SK-N-SH (cell line): ENCODE measurements at regions not wholly inside any gene's neighbourhood (a gene's known extent, or its start where the extent isn't known, plus 50 kb on each side); places are given as distances from the start of the nearest gene placed in this dataset.

ENCODE experiments used
- CTCF ChIA-PET: fragments of 300-600, 350-600 bp; formaldehyde crosslinking; extraction: SDS; loops from one replicate; lab custom pipeline; 2021; lab: Yijun Ruan, JAX
- POLR2A ChIA-PET: fragments of 350-600 bp; sonication (Branson Sonifier 250); formaldehyde crosslinking; extraction: SDS; loops from one replicate; lab custom pipeline; 2020; ENCODE audit warnings: antibody characterized with exemption, inconsistent platforms; lab: Yijun Ruan, JAX
- DNase-seq: peaks from one replicate; pipeline ENCODE4 v3.0.0; 2012
- H2AFZ ChIP-seq: fragments of 200-600 bp; sonication (generic); 2 replicates; pipeline ENCODE4 v1.8.1; 2016; ENCODE audit warnings: antibody characterized with exemption, mild to moderate bottlenecking, low read depth
- H3F3A ChIP-seq: fragments of 200-600 bp; sonication (generic); replicated peaks from 2 replicates; pipeline ENCODE3; 2016; ENCODE audit warnings: antibody characterized with exemption, mild to moderate bottlenecking; ENCODE audit not compliant: insufficient read depth
- H3K27ac ChIP-seq, 2 experiments: fragments of 200-500 bp in 1 of 2; fragments of 200-600 bp in 1 of 2; sonication (Bioruptor generic) in 1 of 2; sonication (generic), shearing (Covaris generic) in 1 of 2; 2 replicates each; pipeline versions ENCODE4 v1.5.1 to v1.6.1; 2014 to 2016; ENCODE audit warnings: low read depth in 2 of 2, inconsistent platforms in 1 of 2, low read length in 1 of 2, mild to moderate bottlenecking in 1 of 2, mixed read lengths in 1 of 2
- H3K27me3 ChIP-seq: fragments of 200-600 bp; sonication (generic), shearing (Covaris generic); 2 replicates; pipeline ENCODE4 v1.6.1; 2016; ENCODE audit warnings: mixed run types; ENCODE audit not compliant: insufficient read depth
- H3K36me3 ChIP-seq, 2 experiments: fragments of 200-500 bp in 1 of 2; fragments of 200-600 bp in 1 of 2; sonication (Bioruptor generic) in 1 of 2; sonication (generic) in 1 of 2; replicated peaks in 1 of 2; 2 replicates each; pipeline versions ENCODE3 to v1.5.1; 2014 to 2016; ENCODE audit warnings: low read length in 1 of 2, mild to moderate bottlenecking in 1 of 2; ENCODE audit not compliant: insufficient read depth in 2 of 2, control insufficient read depth in 1 of 2
- H3K4me1 ChIP-seq, 2 experiments: fragments of 200-500 bp in 1 of 2; fragments of 200-600 bp in 1 of 2; sonication (Bioruptor generic) in 1 of 2; sonication (generic), shearing (Covaris generic) in 1 of 2; 2 replicates each; pipeline versions ENCODE4 v1.5.1 to v1.6.1; 2014 to 2016; ENCODE audit warnings: low read depth in 1 of 2, low read length in 1 of 2, mixed run types in 1 of 2; ENCODE audit not compliant: insufficient read depth in 2 of 2, control insufficient read depth in 1 of 2
- H3K4me2 ChIP-seq: fragments of 200-600 bp; sonication (generic), shearing (Covaris generic); 2 replicates; pipeline ENCODE4 v1.6.1; 2017; ENCODE audit warnings: mixed run types
- H3K4me3 ChIP-seq, 2 experiments: fragments of 200-500 bp in 1 of 2; fragments of 200-600 bp in 1 of 2; sonication (Bioruptor generic) in 1 of 2; sonication (generic), shearing (Covaris generic) in 1 of 2; 2 replicates each; pipeline versions ENCODE4 v1.5.1 to v1.8.1; 2014 to 2016; ENCODE audit warnings: low read depth in 2 of 2, inconsistent platforms in 1 of 2, low read length in 1 of 2, mild to moderate bottlenecking in 1 of 2, mixed read lengths in 1 of 2, moderate library complexity in 1 of 2
- H3K79me2 ChIP-seq: fragments of 200-600 bp; sonication (generic); 2 replicates; pipeline ENCODE4 v1.8.1; 2017; ENCODE audit warnings: mild to moderate bottlenecking; ENCODE audit not compliant: insufficient read depth
- H3K9ac ChIP-seq: fragments of 200-600 bp; sonication (generic); 2 replicates; pipeline ENCODE4 v1.6.1; 2017; ENCODE audit warnings: mixed run types
- H3K9me2 ChIP-seq: fragments of 200-600 bp; sonication (generic); 2 replicates; pipeline ENCODE4 v1.6.1; 2017; ENCODE audit warnings: mixed run types
- H3K9me3 ChIP-seq: fragments of 200-600 bp; sonication (generic); 2 replicates; pipeline ENCODE4 v1.6.1; 2017; ENCODE audit warnings: mixed run types, mild to moderate bottlenecking, moderate library complexity
- H4K20me1 ChIP-seq: fragments of 200-600 bp; sonication (generic); 2 replicates; pipeline ENCODE4 v1.6.1; 2017; ENCODE audit warnings: mild to moderate bottlenecking, mixed run types; ENCODE audit not compliant: insufficient read depth
- ELF1 ChIP-seq: IDR thresholded peaks from 2 replicates; pipeline ENCODE4 v1.4.0; 2012
- EP300 ChIP-seq, 2 experiments: IDR thresholded peaks; 2 replicates each; pipeline versions ENCODE4 v1.4.0 to v1.6.1; 2012; ENCODE audit warnings: borderline replicate concordance in 1 of 2, low read depth in 1 of 2, low read length in 1 of 2
- EZH2phosphoT487 ChIP-seq: fragments of 200-600 bp; sonication (generic); IDR thresholded peaks from 2 replicates; pipeline ENCODE4 v1.6.1; 2017; ENCODE audit warnings: low read depth, mixed run types, mild to moderate bottlenecking, antibody characterized with exemption, moderate library complexity, borderline replicate concordance
- FOSL2 ChIP-seq: IDR thresholded peaks from 2 replicates; pipeline ENCODE4 v1.4.0; 2012; ENCODE audit warnings: low read depth, mild to moderate bottlenecking, moderate library complexity, borderline replicate concordance
- FOXJ3 ChIP-seq: sonication (generic); formaldehyde crosslinking; IDR thresholded peaks from 2 replicates; pipeline ENCODE4 v1.5.1; 2020; ENCODE audit warnings: mild to moderate bottlenecking, missing genetic modification reagents
- GABPA ChIP-seq: IDR thresholded peaks from 2 replicates; pipeline ENCODE4 v1.4.0; 2012; ENCODE audit warnings: low read depth, mild to moderate bottlenecking
- GATA2 ChIP-seq: sonication (generic); formaldehyde crosslinking; IDR thresholded peaks from 2 replicates; pipeline ENCODE4 v1.5.0; 2020; ENCODE audit warnings: mild to moderate bottlenecking, missing genetic modification reagents
- MEF2A ChIP-seq: IDR thresholded peaks from 2 replicates; pipeline ENCODE4 v1.4.0; 2012; ENCODE audit warnings: low read depth, borderline replicate concordance
- NFIC ChIP-seq: IDR thresholded peaks from 2 replicates; pipeline ENCODE4 v1.4.0; 2012; ENCODE audit warnings: borderline replicate concordance
- NRF1 ChIP-seq: IDR thresholded peaks from 2 replicates; pipeline ENCODE4 v1.6.1; 2012; ENCODE audit warnings: low read depth, mild to moderate bottlenecking, low read length
- POLR2AphosphoS5 ChIP-seq: IDR thresholded peaks from 2 replicates; pipeline ENCODE4 v1.6.1; 2012; ENCODE audit warnings: low read depth, low read length
- RAD21 ChIP-seq: IDR thresholded peaks from 2 replicates; pipeline ENCODE4 v1.6.1; 2012; ENCODE audit warnings: mild to moderate bottlenecking, low read length
- RFX5 ChIP-seq: IDR thresholded peaks from 2 replicates; pipeline ENCODE4 v1.6.1; 2012; ENCODE audit warnings: mild to moderate bottlenecking, improper control_type of control experiment, low read length
- YY1 ChIP-seq: IDR thresholded peaks from 2 replicates; pipeline ENCODE4 v1.4.0; 2012; ENCODE audit warnings: low read depth, mild to moderate bottlenecking
- WGBS: methylation state at CpG from one replicate; pipeline ENCODE4 v1.1.6; 2017; ENCODE audit warnings: low lambda C conversion rate; 5-methylcytosine and 5-hydroxymethylcytosine counted together
- TF ChIP-seq, protein P1 (sequence below): IDR thresholded peaks from 2 replicates; pipeline ENCODE4; 2012
- TF ChIP-seq, protein P2 (sequence below): fragments of 150-350 bp; IDR thresholded peaks from 2 replicates; pipeline ENCODE4 v1.6.1; 2017; ENCODE audit warnings: antibody characterized with exemption, low read length, low read depth, borderline replicate concordance

DNA sequence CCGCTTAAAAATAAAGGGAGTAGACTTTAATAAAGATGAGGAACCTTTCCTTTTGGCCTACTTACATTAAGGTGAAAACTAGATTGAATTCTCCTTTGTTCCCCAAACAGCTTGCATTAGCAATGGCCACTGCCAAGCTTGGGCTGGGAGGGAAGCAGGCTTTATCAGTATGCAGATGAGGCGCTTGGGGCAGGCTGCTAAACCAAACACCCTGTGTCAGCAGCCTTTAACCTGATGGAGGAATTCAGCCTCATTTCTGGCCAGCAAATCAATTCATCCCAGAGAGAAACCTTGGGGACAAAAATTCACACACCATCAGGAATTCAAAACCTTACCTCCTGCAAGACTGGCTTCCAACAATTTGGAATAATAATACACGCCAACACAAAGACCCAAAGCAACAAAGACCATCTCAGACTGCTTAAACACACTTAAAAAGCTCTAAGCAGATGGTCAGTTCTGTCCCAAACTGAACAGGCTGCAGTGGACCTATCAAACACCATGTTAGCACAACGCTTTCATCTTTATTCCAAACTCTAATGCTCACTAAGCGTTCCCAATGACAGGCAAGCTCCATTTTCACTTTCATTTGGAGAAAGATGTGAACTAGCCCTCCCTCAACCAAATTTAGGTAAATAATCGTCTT, 255.1 kb upstream of the CMC1 start:
- POLR2A ChIA-PET, result no interaction called here
- Histone ChIP-seq H3F3A (no peaks in the 10 kb centered on the region), H3K9me3 (no peaks in the 10 kb centered on the region), H3K36me3 (no peaks in the 10 kb centered on the region)
- TF ChIP-seq, protein P1, sequence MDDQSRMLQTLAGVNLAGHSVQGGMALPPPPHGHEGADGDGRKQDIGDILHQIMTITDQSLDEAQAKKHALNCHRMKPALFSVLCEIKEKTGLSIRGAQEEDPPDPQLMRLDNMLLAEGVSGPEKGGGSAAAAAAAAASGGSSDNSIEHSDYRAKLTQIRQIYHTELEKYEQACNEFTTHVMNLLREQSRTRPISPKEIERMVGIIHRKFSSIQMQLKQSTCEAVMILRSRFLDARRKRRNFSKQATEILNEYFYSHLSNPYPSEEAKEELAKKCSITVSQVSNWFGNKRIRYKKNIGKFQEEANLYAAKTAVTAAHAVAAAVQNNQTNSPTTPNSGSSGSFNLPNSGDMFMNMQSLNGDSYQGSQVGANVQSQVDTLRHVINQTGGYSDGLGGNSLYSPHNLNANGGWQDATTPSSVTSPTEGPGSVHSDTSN, result no peak
- TF ChIP-seq ELF1 (no peak), EP300 (IDR thresholded peaks at IDR 0.05; ENCODE audit: borderline replicate concordance in 1 of 2, low read depth in 1 of 2, low read length in 1 of 2) (no peak), POLR2AphosphoS5 (no peak), RAD21 (no peak), EZH2phosphoT487 (no peak), GABPA (no peak), NRF1 (no peak), RFX5 (no peak), NFIC (no peak), FOXJ3 (CRISPR knock-in tag) (no peak), MEF2A (no peak), YY1 (no peak), GATA2 (no peak), FOSL2 (no peak)
- TF ChIP-seq, protein P2, sequence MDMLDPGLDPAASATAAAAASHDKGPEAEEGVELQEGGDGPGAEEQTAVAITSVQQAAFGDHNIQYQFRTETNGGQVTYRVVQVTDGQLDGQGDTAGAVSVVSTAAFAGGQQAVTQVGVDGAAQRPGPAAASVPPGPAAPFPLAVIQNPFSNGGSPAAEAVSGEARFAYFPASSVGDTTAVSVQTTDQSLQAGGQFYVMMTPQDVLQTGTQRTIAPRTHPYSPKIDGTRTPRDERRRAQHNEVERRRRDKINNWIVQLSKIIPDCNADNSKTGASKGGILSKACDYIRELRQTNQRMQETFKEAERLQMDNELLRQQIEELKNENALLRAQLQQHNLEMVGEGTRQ, result no peak
- TF ChIP-seq, all 33 proteins: peak for 0
- no peak overlapping the region for H3K27ac ChIP-seq
- no peaks in the 10 kb centered on the region for H3K9me2 ChIP-seq
- H3K4me2 ChIP-seq, result no peak overlapping the region
- no peaks in the 10 kb centered on the region for H3K79me2 ChIP-seq
- no peaks in the 10 kb centered on the region for H3K27me3 ChIP-seq
- H4K20me1 ChIP-seq, result no peaks in the 10 kb centered on the region
- no peak overlapping the region for H3K9ac ChIP-seq
- 41% methylated on average over 6 of the region's 6 CpGs for WGBS
- H3K4me3 ChIP-seq, result no peak overlapping the region
- DNase-seq, result no peak
- H3K4me1 ChIP-seq, result no peaks in the 10 kb centered on the region
- CTCF ChIA-PET, result no interaction called here
- H2AFZ ChIP-seq, result no peak overlapping the region

DNA sequence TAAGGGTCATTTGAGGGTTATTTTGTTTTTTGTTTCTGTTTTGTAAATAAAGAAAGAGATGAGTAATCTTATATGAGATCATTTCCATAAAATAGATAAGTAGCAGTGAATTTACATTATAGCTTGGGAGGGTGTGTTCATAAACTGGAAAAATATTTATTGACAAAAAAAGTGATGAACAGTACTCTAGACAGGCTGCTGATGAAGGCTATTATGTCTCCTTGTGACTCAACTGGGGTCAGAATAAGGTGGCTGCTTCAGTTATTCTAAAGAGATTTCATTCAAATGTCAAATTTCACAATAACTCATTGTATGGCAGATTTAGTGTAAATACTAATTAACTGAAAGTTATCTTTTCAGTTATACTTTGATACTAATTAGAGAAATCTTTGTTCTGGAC, 251.1 kb upstream of the CMC1 start:
- no peaks in the 10 kb centered on the region for H3K4me1 ChIP-seq
- no peak overlapping the region for H3K4me2 ChIP-seq
- no peak overlapping the region for H2AFZ ChIP-seq
- H3K9me2 ChIP-seq, result no peaks in the 10 kb centered on the region
- no peak overlapping the region for H3K27ac ChIP-seq
- H3K79me2 ChIP-seq, result no peaks in the 10 kb centered on the region
- POLR2A ChIA-PET, result no interaction called here
- TF ChIP-seq ELF1 (no peak), RFX5 (no peak), YY1 (no peak), NFIC (no peak)
- H3K9ac ChIP-seq, result no peak overlapping the region
- H4K20me1 ChIP-seq, result no peaks in the 10 kb centered on the region
- H3K4me3 ChIP-seq, result no peak overlapping the region
- H3K36me3 ChIP-seq, result no peaks in the 10 kb centered on the region
- CTCF ChIA-PET, result interaction anchor here (0.7 to 0.9 kb wide), 2 partner anchors 12 to 131 kb away, joined by 3 read pairs; no protein-coding TSS in a partner anchor
- DNase-seq, result no peak
- H3K9me3 ChIP-seq, result no peaks in the 10 kb centered on the region
- H3K27me3 ChIP-seq, result no peaks in the 10 kb centered on the region
- no peaks in the 10 kb centered on the region for H3F3A ChIP-seq
